GM23248 (cell line): ENCODE measurements at regions not wholly inside any gene's neighbourhood (a gene's known extent, or its start where the extent isn't known, plus 50 kb on each side); places are given as distances from the start of the nearest gene placed in this dataset.

Experiments used
- EZH2 ChIP-seq: fragments of 200-600 bp; sonication (generic); IDR thresholded peaks from 2 replicates; pipeline ENCODE4 v1.6.1; 2018; ENCODE audit warnings: antibody characterized with exemption, mild to moderate bottlenecking; ENCODE audit not compliant: insufficient read depth, poor library complexity, severe bottlenecking
- EZH2phosphoT487 ChIP-seq: fragments of 200-600 bp; sonication (generic); IDR thresholded peaks from 2 replicates; pipeline ENCODE4 v1.6.1; 2018; ENCODE audit warnings: antibody characterized with exemption, moderate library complexity, mild to moderate bottlenecking, low read depth; ENCODE audit not compliant: insufficient read depth

GRCh38 chr12:18158774-18159557, 69.0 kb upstream of the RERGL start:
- no peak for TF ChIP-seq EZH2
- no peak for TF ChIP-seq EZH2phosphoT487
